ENCODE measurements at regions not wholly inside any gene's neighbourhood (a gene's known extent, or its start where the extent isn't known, plus 50 kb on each side); places are given as distances from the start of the nearest gene placed in this dataset.

GRCh38 chr12:131499160-131499863 is 211.6 kb upstream of the SFSWAP start:
- no peak for TF ChIP-seq CTCF (IDR thresholded peaks at IDR 0.05)
- TF ChIP-seq POLR2A (IDR thresholded peaks at IDR 0.05): no peak
- TF ChIP-seq POLR2AphosphoS5 (IDR thresholded peaks at IDR 0.05): peak in 1 of 4 donors; percentile 19
- TF ChIP-seq EP300 (IDR thresholded peaks at IDR 0.05): no peak
